DND-41 (cell line): ENCODE measurements at regions not wholly inside any gene's neighbourhood (a gene's known extent, or its start where the extent isn't known, plus 50 kb on each side); places are given as distances from the start of the nearest gene placed in this dataset.

ENCODE experiments used
- CTCF ChIP-seq: IDR thresholded peaks from 2 replicates; pipeline ENCODE4 v1.5.1; 2012; ENCODE audit warnings: borderline replicate concordance, low read length, moderate library complexity, mild to moderate bottlenecking; ENCODE audit not compliant: poor library complexity, severe bottlenecking; ENCODE audit errors: extremely low read depth
- EZH2 ChIP-seq: IDR thresholded peaks from 3 replicates; pipeline ENCODE4 v1.6.1; 2012; ENCODE audit warnings: borderline replicate concordance, low read depth, mild to moderate bottlenecking, moderate library complexity, low read length, inconsistent platforms; ENCODE audit not compliant: severe bottlenecking

DNA sequence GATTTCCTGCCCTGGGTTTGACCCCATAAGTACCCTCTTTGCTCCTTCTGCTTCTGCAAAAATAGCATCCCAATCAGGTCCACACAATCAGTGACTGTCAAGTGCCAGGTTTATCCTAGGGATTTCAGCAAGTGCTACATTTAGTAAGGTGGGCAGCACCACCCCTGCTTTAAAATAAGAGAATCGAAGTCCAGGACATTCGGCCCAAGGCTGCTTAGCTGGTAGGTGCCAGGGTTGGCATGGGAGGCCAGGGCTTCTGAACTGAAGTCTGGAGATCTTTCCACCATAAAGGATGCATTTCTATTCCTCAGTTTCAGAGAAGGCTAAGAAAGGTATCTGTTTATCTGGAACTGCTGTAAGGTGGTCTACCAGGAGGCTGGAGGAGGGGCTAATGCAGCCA is 408.3 kb downstream of the ZNF536 start:
- no peak for TF ChIP-seq CTCF
- TF ChIP-seq EZH2: no peak
